IMR-90 (cell line): ENCODE measurements at regions not wholly inside any gene's neighbourhood (a gene's known extent, or its start where the extent isn't known, plus 50 kb on each side); places are given as distances from the start of the nearest gene placed in this dataset.

ENCODE experiments used
- ATAC-seq: fragments of 200-7000 bp; cut with Tn5 transposase; 2 replicates; pipeline ENCODE4 v1.9.1; 2020; ENCODE audit warnings: low read depth, mild to moderate bottlenecking, moderate library complexity
- BruUV-seq: library from RNA; stranded (reverse); fragments of 400-500 nt; replicated peaks from 2 replicates; lab custom pipeline; 2021; lab: Mats Ljungman, UMichigan
- CTCF ChIA-PET: fragments of 300-600 bp; formaldehyde crosslinking; extraction: SDS; loops from one replicate; lab custom pipeline; 2021; ENCODE audit warnings: antibody characterized with exemption; lab: Yijun Ruan, JAX
- POLR2A ChIA-PET: fragments of 300-600 bp; sonication (Branson Sonifier 250); formaldehyde crosslinking; loops from one replicate; lab custom pipeline; 2022; ENCODE audit warnings: antibody characterized with exemption; ENCODE audit not compliant: unreplicated experiment; lab: Charles Lee
- DNase-seq: peaks from one replicate; pipeline ENCODE4 v3.0.0; 2013
- H2AFZ ChIP-seq: replicated peaks from 2 replicates; pipeline ENCODE3; 2013; ENCODE audit warnings: low read length, mild to moderate bottlenecking; ENCODE audit not compliant: poor library complexity
- H2AK5ac ChIP-seq: 2 replicates; pipeline ENCODE4 v1.6.1; 2013; ENCODE audit warnings: low read depth, low read length, inconsistent platforms
- H2AK9ac ChIP-seq: replicated peaks from 2 replicates; pipeline ENCODE3; 2013; ENCODE audit warnings: mild to moderate bottlenecking, low read depth, low read length, moderate library complexity; ENCODE audit not compliant: poor library complexity
- H2BK120ac ChIP-seq: 2 replicates; pipeline ENCODE4 v1.6.1; 2013; ENCODE audit warnings: low read depth, low read length, inconsistent platforms
- H2BK15ac ChIP-seq: 3 replicates; pipeline ENCODE4 v1.6.1; 2013; ENCODE audit warnings: low read depth, low read length, inconsistent platforms
- H2BK20ac ChIP-seq: 2 replicates; pipeline ENCODE4 v1.6.1; 2013; ENCODE audit warnings: low read depth, mild to moderate bottlenecking, inconsistent platforms, low read length, moderate library complexity
- H2BK5ac ChIP-seq: 2 replicates; pipeline ENCODE4 v1.6.1; 2013; ENCODE audit warnings: mild to moderate bottlenecking, low read depth, low read length, inconsistent platforms; ENCODE audit not compliant: poor library complexity, severe bottlenecking
- H3K14ac ChIP-seq: replicated peaks from 2 replicates; pipeline ENCODE4 v1.6.1; 2013; ENCODE audit warnings: low read depth, low read length, inconsistent platforms
- H3K18ac ChIP-seq: 2 replicates; pipeline ENCODE4 v1.6.1; 2013; ENCODE audit warnings: low read depth, low read length, control low read depth
- H3K23ac ChIP-seq: 2 replicates; pipeline ENCODE4 v1.6.1; 2013; ENCODE audit warnings: low read depth, low read length, inconsistent platforms
- H3K27ac ChIP-seq: 2 replicates; pipeline ENCODE4 v1.5.1; 2013; ENCODE audit warnings: mild to moderate bottlenecking, control low read depth, low read length; ENCODE audit not compliant: insufficient read depth
- H3K27me3 ChIP-seq: 2 replicates; pipeline ENCODE4 v1.6.1; 2013; ENCODE audit warnings: low read length; ENCODE audit not compliant: control insufficient read depth, insufficient read depth
- H3K36me3 ChIP-seq: 2 replicates; pipeline ENCODE4 v1.6.1; 2013; ENCODE audit warnings: low read length, mixed read lengths; ENCODE audit not compliant: control insufficient read depth, insufficient read depth
- H3K4ac ChIP-seq: 2 replicates; pipeline ENCODE4 v1.6.1; 2013; ENCODE audit warnings: low read depth, low read length, inconsistent platforms
- H3K4me1 ChIP-seq: 2 replicates; pipeline ENCODE4 v1.6.1; 2013; ENCODE audit warnings: low read length, mixed read lengths; ENCODE audit not compliant: control insufficient read depth, insufficient read depth
- H3K4me2 ChIP-seq: 2 replicates; pipeline ENCODE4 v1.6.1; 2013; ENCODE audit warnings: low read depth, mild to moderate bottlenecking, control low read depth, low read length, moderate library complexity
- H3K4me3 ChIP-seq: 2 replicates; pipeline ENCODE4 v1.5.1; 2013; ENCODE audit warnings: low read depth, mild to moderate bottlenecking, control low read depth, low read length, moderate library complexity; ENCODE audit not compliant: insufficient read depth
- H3K56ac ChIP-seq: 2 replicates; pipeline ENCODE4 v1.6.1; 2013; ENCODE audit warnings: low read length, inconsistent platforms; ENCODE audit not compliant: insufficient read depth; ENCODE audit errors: extremely low read depth
- H3K79me1 ChIP-seq, 2 experiments: 2 replicates each; pipeline ENCODE4 v1.6.1; 2013; ENCODE audit warnings: low read length in 2 of 2, inconsistent platforms in 1 of 2, low read depth in 1 of 2
- H3K9ac ChIP-seq: 2 replicates; pipeline ENCODE4 v1.6.1; 2013; ENCODE audit warnings: low read depth, low read length, control low read depth
- H3K9me1 ChIP-seq: 2 replicates; pipeline ENCODE4 v1.6.1; 2013; ENCODE audit warnings: low read length, inconsistent platforms; ENCODE audit not compliant: insufficient read depth
- H3K9me3 ChIP-seq: 2 replicates; pipeline ENCODE4 v1.6.1; 2013; ENCODE audit warnings: low read length; ENCODE audit not compliant: control insufficient read depth, insufficient read depth
- H4K20me1 ChIP-seq: 2 replicates; pipeline ENCODE4 v1.6.1; 2013; ENCODE audit warnings: low read length, inconsistent platforms; ENCODE audit not compliant: insufficient read depth
- H4K5ac ChIP-seq: 2 replicates; pipeline ENCODE4 v1.6.1; 2013; ENCODE audit warnings: mild to moderate bottlenecking, low read depth, low read length, control low read depth
- H4K8ac ChIP-seq, 2 experiments: 2 replicates each; pipeline ENCODE4 v1.6.1; 2013; ENCODE audit warnings: low read depth in 2 of 2, low read length in 2 of 2, control low read depth in 1 of 2, inconsistent platforms in 1 of 2
- H4K91ac ChIP-seq: 2 replicates; pipeline ENCODE4 v1.6.1; 2013; ENCODE audit warnings: low read depth, low read length, inconsistent platforms; ENCODE audit not compliant: insufficient read depth
- CEBPB ChIP-seq: IDR thresholded peaks from 2 replicates; pipeline ENCODE4 v1.6.1; 2012; ENCODE audit warnings: low read depth, low read length, improper control_type of control experiment
- CHD1 ChIP-seq: IDR thresholded peaks from 2 replicates; pipeline ENCODE4 v1.6.1; 2012; ENCODE audit warnings: low read depth, low read length, improper control_type of control experiment
- FOS ChIP-seq: fragments of 150-350 bp; IDR thresholded peaks from 2 replicates; pipeline ENCODE4 v1.6.1; 2016; ENCODE audit warnings: low read depth, low read length
- MXI1 ChIP-seq: IDR thresholded peaks from 2 replicates; pipeline ENCODE4 v1.6.1; 2012; ENCODE audit warnings: low read depth, mild to moderate bottlenecking, low read length, moderate library complexity, borderline replicate concordance
- POLR2A ChIP-seq: IDR thresholded peaks from 2 replicates; pipeline ENCODE4 v1.6.1; 2012; ENCODE audit warnings: mild to moderate bottlenecking, low read depth, low read length
- RAD21 ChIP-seq: IDR thresholded peaks from 2 replicates; pipeline ENCODE4 v1.6.1; 2012; ENCODE audit warnings: low read length, improper control_type of control experiment
- RCOR1 ChIP-seq: IDR thresholded peaks from 2 replicates; pipeline ENCODE4 v1.6.1; 2012; ENCODE audit warnings: mild to moderate bottlenecking, low read length, improper control_type of control experiment; ENCODE audit not compliant: insufficient replicate concordance
- RFX5 ChIP-seq: IDR thresholded peaks from 2 replicates; pipeline ENCODE4 v1.8.0; 2012; ENCODE audit warnings: low read depth, mild to moderate bottlenecking, low read length, moderate library complexity
- SMC3 ChIP-seq: fragments of 150-350 bp; IDR thresholded peaks from 2 replicates; pipeline ENCODE4 v1.6.1; 2016; ENCODE audit warnings: low read depth, mild to moderate bottlenecking, antibody characterized with exemption, low read length, moderate library complexity
- whole genome bisulfite sequencing, 2 experiments: methylation state at CpG; one replicate each; pipeline versions ENCODE4 v1.1.5 to v1.1.7; 2013; ENCODE audit warnings: missing lambda C conversion rate in 2 of 2; ENCODE audit not compliant: insufficient read length in 1 of 2; ENCODE audit errors: extremely low coverage in 2 of 2; 5-methylcytosine and 5-hydroxymethylcytosine counted together
- dilution Hi-C: fragments of 300-500 bp; cut with HindIII; formaldehyde crosslinking; loops from one replicate; pipeline ENCODE4 v1.14.3; 2018; ENCODE audit warnings: low sequenced_read_pairs; ENCODE audit not compliant: unreplicated experiment
- in situ Hi-C: fragments of 300-500 bp; cut with MboI; formaldehyde crosslinking; loops from 3 replicates; pipeline ENCODE4 v1.14.3; 2019; ENCODE audit warnings: low sequenced_read_pairs, inconsistent platforms, mixed read lengths
- intact Hi-C: fragments of 100-400 bp; cut with micrococcal nuclease; formaldehyde crosslinking; loops from 2 replicates; pipeline ENCODE4 v1.10.0; 2022

- 6% methylated on average over 3 of the region's 4 CpGs; no CpG with 5 or more reads in 1 of the 2 experiments for WGBS, 2 experiments
- Histone ChIP-seq H2AFZ (peak overlapping the region; percentile 15), H3K4ac (peak overlapping the region; percentile 91), H3K27ac (peak overlapping the region; percentile 97), H3K14ac (peak overlapping the region; percentile 53), H3K23ac (peak overlapping the region; percentile 88; the same call in 1 of the 2 replicates), H4K91ac (peak overlapping the region; percentile 64), H4K5ac (peak overlapping the region; percentile 99), H3K36me3 (no peaks in the 10 kb centered on the region), H3K18ac (peak overlapping the region; percentile 100), H2BK15ac (peak overlapping the region; percentile 10; the same call in 1 of the 3 replicates), H2AK5ac (peak overlapping the region; percentile 16; the same call in 1 of the 2 replicates), H3K9me1 (no peaks in the 10 kb centered on the region), H3K56ac (peak overlapping the region; percentile 90), H2BK5ac (peak overlapping the region; percentile 99), H3K27me3 (no peaks in the 10 kb centered on the region), H3K4me1 (peaks cover 18% of the 10 kb centered on the region), H4K20me1 (no peaks in the 10 kb centered on the region), H2BK120ac (peak overlapping the region; percentile 99), H2AK9ac (no peak overlapping the region), H3K9ac (peak overlapping the region; percentile 69), H3K9me3 (no peaks in the 10 kb centered on the region), H3K4me2 (peak overlapping the region; percentile 76), H4K8ac (peak overlapping the region; percentile 50 to 99), H3K4me3 (no peak overlapping the region), H2BK20ac (peak overlapping the region; percentile 100), H3K79me1 (no peaks in the 10 kb centered on the region)
- intact Hi-C loops (loop anchor here (2.0 to 10.0 kb wide), 13 partner anchors 46 to 1013 kb away; partner anchors contain the start of gene KCNJ2), dilution Hi-C loops (no loop called here), in situ Hi-C loops (no loop called here)
- no TSS peak for BruUV-seq
- peak; percentile 48 for TF ChIP-seq RCOR1
- TF ChIP-seq POLR2A: no peak
- no peak for TF ChIP-seq MXI1
- no peak for TF ChIP-seq SMC3
- TF ChIP-seq RAD21: no peak; the same call in 1 of the 2 replicates
- no peak for TF ChIP-seq CHD1
- peak; percentile 32; the same call in 1 of the 2 replicates for TF ChIP-seq FOS
- TF ChIP-seq RFX5: peak; percentile 63; the same call in 1 of the 2 replicates
- TF ChIP-seq CEBPB: peak; percentile 41; the same call in 1 of the 2 replicates
- peak; percentile 96 for DNase-seq
- peak; percentile 79 for ATAC-seq
- ChIA-PET POLR2A (interaction anchor here (0.6 to 2.9 kb wide), 6 partner anchors 10 to 353 kb away, joined by 3 to 13 read pairs (median 4); no protein-coding TSS in a partner anchor), CTCF (interaction anchor here (0.6 to 1.8 kb wide), 19 partner anchors 28 to 1217 kb away, joined by 3 to 9 read pairs (median 3); no protein-coding TSS in a partner anchor)
These were observed 194.4 kb downstream of the MAP2K6 start for GRCh38 chr17:69608808-69609472.
